GM10266 (cell line): ENCODE measurements at regions not wholly inside any gene's neighbourhood (a gene's known extent, or its start where the extent isn't known, plus 50 kb on each side); places are given as distances from the start of the nearest gene placed in this dataset.

ENCODE experiments used
- DNase-seq: peaks from one replicate; pipeline ENCODE4 v3.0.0; 2012; ENCODE audit errors: extremely low spot score
- CTCF ChIP-seq: IDR thresholded peaks from 2 replicates; pipeline ENCODE4 v1.5.1; 2012; ENCODE audit warnings: mild to moderate bottlenecking, low read depth; ENCODE audit not compliant: control insufficient read depth, insufficient read depth; ENCODE audit errors: missing control alignments

- no peak for TF ChIP-seq CTCF
- no peak for DNase-seq
Observed at GRCh38 chr18:42641996-42642395, 473.5 kb downstream of the RIT2 start.

- no peak for DNase-seq
- TF ChIP-seq CTCF = no peak
Observed at GRCh38 chr18:42644729-42645131, 470.8 kb downstream of the RIT2 start.

- no peak for DNase-seq
- TF ChIP-seq CTCF = no peak
Observed at GRCh38 chr18:42649331-42650035, 466.0 kb downstream of the RIT2 start.

GRCh38 chr18:42654556-42654955 lies 460.9 kb downstream of the RIT2 start:
- TF ChIP-seq CTCF = no peak
- no peak for DNase-seq

GRCh38 chr18:42657551-42657950 lies 457.9 kb downstream of the RIT2 start:
- DNase-seq = no peak
- no peak for TF ChIP-seq CTCF

- no peak for DNase-seq
- TF ChIP-seq CTCF = no peak
Observed at GRCh38 chr18:42658171-42658570, 457.3 kb downstream of the RIT2 start.

- TF ChIP-seq CTCF = no peak
- DNase-seq = no peak
Observed at GRCh38 chr18:42659187-42659586, 456.3 kb downstream of the RIT2 start.
